Esophagus squamous epithelium (tissue), 4 donors: ENCODE measurements at regions not wholly inside any gene's neighbourhood (a gene's known extent, or its start where the extent isn't known, plus 50 kb on each side); places are given as distances from the start of the nearest gene placed in this dataset.

ENCODE experiments used
- POLR2A ChIP-seq, 4 donors: fragments of 450-650 bp; IDR thresholded peaks; one replicate each; pipeline ENCODE4 v1.6.1; 2017; ENCODE audit warnings: antibody characterized with exemption in 4 of 4, mild to moderate bottlenecking in 4 of 4, moderate library complexity in 3 of 4
- TF ChIP-seq, protein P1 (sequence below), 6 experiments: fragments of 450-650 bp in 4 of 6; fragments of 200-600 bp in 2 of 6; sonication (generic) in 2 of 6; IDR thresholded peaks; one replicate each; pipeline ENCODE4 v1.5.1; 2016 to 2019; ENCODE audit warnings: antibody characterized with exemption in 6 of 6, mild to moderate bottlenecking in 4 of 6, moderate library complexity in 4 of 6

DNA sequence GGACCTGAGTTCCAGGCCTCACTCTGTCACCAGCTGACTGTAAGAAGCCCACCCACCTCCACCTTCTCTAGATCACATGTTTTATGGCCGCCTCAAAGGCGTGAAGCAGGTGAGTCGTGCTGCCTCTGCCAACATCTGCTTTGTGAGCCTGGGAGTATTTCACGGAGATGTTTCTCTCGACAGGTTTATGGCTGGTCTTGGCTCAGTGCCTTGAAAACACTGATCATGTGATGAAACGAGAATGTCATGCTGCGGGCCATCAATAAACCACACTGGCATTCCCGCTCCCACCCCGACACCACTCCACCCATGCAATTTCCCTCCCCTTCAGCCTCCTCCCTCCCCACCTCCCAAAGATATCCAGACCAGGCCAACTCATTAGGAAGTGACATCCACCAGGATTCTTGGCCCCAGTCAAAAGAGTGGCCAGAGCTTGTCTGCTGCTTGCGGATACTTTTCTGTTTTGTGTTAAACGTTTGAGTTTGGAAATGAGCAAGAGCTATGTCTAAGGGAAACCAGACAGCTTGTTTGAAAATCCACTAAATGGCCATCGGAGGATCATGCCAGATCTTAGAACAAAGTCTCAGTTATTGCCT lies 53.8 kb upstream of the NTF3 start:
- no peak for TF ChIP-seq POLR2A (IDR thresholded peaks at IDR 0.05)
- TF ChIP-seq, protein P1, sequence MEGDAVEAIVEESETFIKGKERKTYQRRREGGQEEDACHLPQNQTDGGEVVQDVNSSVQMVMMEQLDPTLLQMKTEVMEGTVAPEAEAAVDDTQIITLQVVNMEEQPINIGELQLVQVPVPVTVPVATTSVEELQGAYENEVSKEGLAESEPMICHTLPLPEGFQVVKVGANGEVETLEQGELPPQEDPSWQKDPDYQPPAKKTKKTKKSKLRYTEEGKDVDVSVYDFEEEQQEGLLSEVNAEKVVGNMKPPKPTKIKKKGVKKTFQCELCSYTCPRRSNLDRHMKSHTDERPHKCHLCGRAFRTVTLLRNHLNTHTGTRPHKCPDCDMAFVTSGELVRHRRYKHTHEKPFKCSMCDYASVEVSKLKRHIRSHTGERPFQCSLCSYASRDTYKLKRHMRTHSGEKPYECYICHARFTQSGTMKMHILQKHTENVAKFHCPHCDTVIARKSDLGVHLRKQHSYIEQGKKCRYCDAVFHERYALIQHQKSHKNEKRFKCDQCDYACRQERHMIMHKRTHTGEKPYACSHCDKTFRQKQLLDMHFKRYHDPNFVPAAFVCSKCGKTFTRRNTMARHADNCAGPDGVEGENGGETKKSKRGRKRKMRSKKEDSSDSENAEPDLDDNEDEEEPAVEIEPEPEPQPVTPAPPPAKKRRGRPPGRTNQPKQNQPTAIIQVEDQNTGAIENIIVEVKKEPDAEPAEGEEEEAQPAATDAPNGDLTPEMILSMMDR (IDR thresholded peaks at IDR 0.05) = no peak
